ENCODE measurements at regions not wholly inside any gene's neighbourhood (a gene's known extent, or its start where the extent isn't known, plus 50 kb on each side); places are given as distances from the start of the nearest gene placed in this dataset.

- H3K27me3 ChIP-seq (ENCODE audit: control insufficient read depth in 4 of 4, insufficient read depth in 4 of 4, low read length in 3 of 4) = no peaks in the 10 kb centered on the region
- H3K9ac ChIP-seq (ENCODE audit: low read depth in 1 of 2, low read length in 2 of 2) = no peak overlapping the region
- H3K4me3 ChIP-seq (ENCODE audit: low read depth in 1 of 3, low read length in 3 of 3) = no peak overlapping the region
- no peak overlapping the region for H3K27ac ChIP-seq (ENCODE audit: low read depth in 1 of 2, low read length in 2 of 2)
- H3K36me3 ChIP-seq (ENCODE audit: control insufficient read depth in 4 of 4, insufficient read depth in 3 of 4, low read depth in 1 of 4, low read length in 3 of 4) = no peaks in the 10 kb centered on the region
- no peak for DNase-seq (ENCODE audit: low spot score)
- 82% methylated on average over 6 of the region's 6 CpGs for WGBS
- TF ChIP-seq NR2F2 (IDR thresholded peaks at IDR 0.05) (no peak), TAF1 (conservative IDR thresholded peaks at IDR 0.05) (no peak), EGR1 (IDR thresholded peaks at IDR 0.05; ENCODE audit: low read depth in 2 of 2) (no peak), ATF3 (IDR thresholded peaks at IDR 0.05) (no peak), RXRA (IDR thresholded peaks at IDR 0.05) (no peak), MAX (IDR thresholded peaks at IDR 0.05) (no peak), YY1 (IDR thresholded peaks at IDR 0.05) (no peak), REST (IDR thresholded peaks at IDR 0.05) (no peak), HNF4A (conservative IDR thresholded peaks at IDR 0.05) (no peak), FOXA1 (IDR thresholded peaks at IDR 0.05) (no peak)
- H3K9me3 ChIP-seq (ENCODE audit: control insufficient read depth in 4 of 4, low read length in 3 of 4) = no peaks in the 10 kb centered on the region
- H3K4me1 ChIP-seq (ENCODE audit: control insufficient read depth in 4 of 4, insufficient read depth in 4 of 4, low read length in 3 of 4) = no peaks in the 10 kb centered on the region
These were observed 274.4 kb upstream of the ZFP64 start for GRCh38 chr20:52465991-52466390.

- WGBS = 81% methylated on average over 7 of the region's 7 CpGs
- Histone ChIP-seq H3K4me1 (ENCODE audit: control insufficient read depth in 4 of 4, insufficient read depth in 4 of 4, low read length in 3 of 4) (no peaks in the 10 kb centered on the region), H3K36me3 (ENCODE audit: control insufficient read depth in 4 of 4, insufficient read depth in 3 of 4, low read depth in 1 of 4, low read length in 3 of 4) (no peaks in the 10 kb centered on the region), H3K4me3 (ENCODE audit: low read depth in 1 of 3, low read length in 3 of 3) (no peak overlapping the region), H3K9ac (ENCODE audit: low read depth in 1 of 2, low read length in 2 of 2) (no peak overlapping the region), H3K27me3 (ENCODE audit: control insufficient read depth in 4 of 4, insufficient read depth in 4 of 4, low read length in 3 of 4) (no peaks in the 10 kb centered on the region), H3K27ac (ENCODE audit: low read depth in 1 of 2, low read length in 2 of 2) (no peak overlapping the region), H3K9me3 (ENCODE audit: control insufficient read depth in 4 of 4, low read length in 3 of 4) (no peaks in the 10 kb centered on the region)
- TF ChIP-seq FOXA1 (IDR thresholded peaks at IDR 0.05) (no peak), MAX (IDR thresholded peaks at IDR 0.05) (no peak), HNF4G (IDR thresholded peaks at IDR 0.05) (no peak), JUND (IDR thresholded peaks at IDR 0.05) (no peak), YY1 (IDR thresholded peaks at IDR 0.05) (no peak), HNF4A (conservative IDR thresholded peaks at IDR 0.05) (no peak), NR2F2 (IDR thresholded peaks at IDR 0.05) (no peak), EGR1 (IDR thresholded peaks at IDR 0.05; ENCODE audit: low read depth in 2 of 2) (no peak), RAD21 (IDR thresholded peaks at IDR 0.05) (no peak), RXRA (IDR thresholded peaks at IDR 0.05) (no peak), GABPA (IDR thresholded peaks at IDR 0.05 in 1 of 2, conservative IDR thresholded peaks at IDR 0.05 in 1 of 2) (no peak), SP1 (IDR thresholded peaks at IDR 0.05) (no peak), TAF1 (conservative IDR thresholded peaks at IDR 0.05) (no peak), REST (IDR thresholded peaks at IDR 0.05) (no peak), FOXA2 (IDR thresholded peaks at IDR 0.05) (no peak), CTCF (IDR thresholded peaks at IDR 0.05; ENCODE audit: low read depth, low read length, missing input control) (no peak), ATF3 (IDR thresholded peaks at IDR 0.05) (no peak), ZBTB33 (IDR thresholded peaks at IDR 0.05) (no peak)
- DNase-seq (ENCODE audit: low spot score) = no peak
These were observed 270.0 kb upstream of the ZFP64 start for GRCh38 chr20:52461582-52461981.
